ENCODE measurements at regions not wholly inside any gene's neighbourhood (a gene's known extent, or its start where the extent isn't known, plus 50 kb on each side); places are given as distances from the start of the nearest gene placed in this dataset.

GRCh38 chr6:163630096-163630495, 215.6 kb downstream of the QKI start:
- CTCF ChIA-PET, result no interaction called here
- Mint-ChIP-seq H3K27ac (ENCODE audit: unreplicated experiment) (no peak overlapping the region), H3K4me3 (ENCODE audit: low read depth, unreplicated experiment) (no peak overlapping the region), H3K27me3 (ENCODE audit: unreplicated experiment) (no peaks in the 10 kb centered on the region), H3K4me1 (ENCODE audit: low read depth, unreplicated experiment) (no peaks in the 10 kb centered on the region), H3K9me3 (ENCODE audit: low read depth, unreplicated experiment) (peaks cover under 1% of the 10 kb centered on the region), H3K36me3 (ENCODE audit: insufficient read depth, unreplicated experiment) (no peaks in the 10 kb centered on the region)
- DNase-seq, result no peak
- intact Hi-C loops (cut with micrococcal nuclease; ENCODE audit: unreplicated experiment), result no loop called here
- TF ChIP-seq, protein P1, sequence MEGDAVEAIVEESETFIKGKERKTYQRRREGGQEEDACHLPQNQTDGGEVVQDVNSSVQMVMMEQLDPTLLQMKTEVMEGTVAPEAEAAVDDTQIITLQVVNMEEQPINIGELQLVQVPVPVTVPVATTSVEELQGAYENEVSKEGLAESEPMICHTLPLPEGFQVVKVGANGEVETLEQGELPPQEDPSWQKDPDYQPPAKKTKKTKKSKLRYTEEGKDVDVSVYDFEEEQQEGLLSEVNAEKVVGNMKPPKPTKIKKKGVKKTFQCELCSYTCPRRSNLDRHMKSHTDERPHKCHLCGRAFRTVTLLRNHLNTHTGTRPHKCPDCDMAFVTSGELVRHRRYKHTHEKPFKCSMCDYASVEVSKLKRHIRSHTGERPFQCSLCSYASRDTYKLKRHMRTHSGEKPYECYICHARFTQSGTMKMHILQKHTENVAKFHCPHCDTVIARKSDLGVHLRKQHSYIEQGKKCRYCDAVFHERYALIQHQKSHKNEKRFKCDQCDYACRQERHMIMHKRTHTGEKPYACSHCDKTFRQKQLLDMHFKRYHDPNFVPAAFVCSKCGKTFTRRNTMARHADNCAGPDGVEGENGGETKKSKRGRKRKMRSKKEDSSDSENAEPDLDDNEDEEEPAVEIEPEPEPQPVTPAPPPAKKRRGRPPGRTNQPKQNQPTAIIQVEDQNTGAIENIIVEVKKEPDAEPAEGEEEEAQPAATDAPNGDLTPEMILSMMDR (IDR thresholded peaks at IDR 0.05; ENCODE audit: unreplicated experiment), result no peak
- no TSS peak for BruUV-seq (replicated peaks)
